H9 (cell line): ENCODE measurements at regions not wholly inside any gene's neighbourhood (a gene's known extent, or its start where the extent isn't known, plus 50 kb on each side); places are given as distances from the start of the nearest gene placed in this dataset.

Experiments used
- DNase-seq: peaks from one replicate; pipeline ENCODE4 v3.0.0-alpha.2; 2017
- H2AFZ ChIP-seq: one replicate; pipeline ENCODE4 v1.6.1; 2013; ENCODE audit warnings: mild to moderate bottlenecking, low read length, control low read depth, moderate library complexity
- H2AK5ac ChIP-seq: 2 replicates; pipeline ENCODE4 v1.6.1; 2013; ENCODE audit warnings: low read length, control low read depth, mixed read lengths; ENCODE audit not compliant: insufficient read length
- H2BK120ac ChIP-seq: one replicate; pipeline ENCODE4 v1.6.1; 2013; ENCODE audit warnings: low read depth, mild to moderate bottlenecking, low read length, control low read depth, inconsistent platforms; ENCODE audit not compliant: poor library complexity, severe bottlenecking
- H2BK12ac ChIP-seq: 2 replicates; pipeline ENCODE4 v1.6.1; 2013; ENCODE audit warnings: low read length, control low read depth, mixed read lengths, low read depth; ENCODE audit not compliant: insufficient read length
- H2BK15ac ChIP-seq: 2 replicates; pipeline ENCODE4 v1.6.1; 2013; ENCODE audit warnings: low read depth, low read length, control low read depth
- H2BK20ac ChIP-seq: one replicate; pipeline ENCODE4 v1.6.1; 2013; ENCODE audit warnings: low read depth, mild to moderate bottlenecking, low read length, control low read depth, inconsistent platforms; ENCODE audit not compliant: poor library complexity, severe bottlenecking
- H2BK5ac ChIP-seq: 2 replicates; pipeline ENCODE4 v1.6.1; 2013; ENCODE audit warnings: low read length, control low read depth, mixed read lengths; ENCODE audit not compliant: insufficient read length
- H3K14ac ChIP-seq: 2 replicates; pipeline ENCODE4 v1.6.1; 2013; ENCODE audit warnings: low read length, control low read depth; ENCODE audit not compliant: insufficient read depth
- H3K18ac ChIP-seq: 2 replicates; pipeline ENCODE4 v1.6.1; 2013; ENCODE audit warnings: low read depth, mild to moderate bottlenecking, mixed read lengths, low read length, control low read depth; ENCODE audit not compliant: insufficient read length
- H3K23ac ChIP-seq: 2 replicates; pipeline ENCODE4 v1.6.1; 2013; ENCODE audit warnings: low read length, control low read depth, mixed read lengths, low read depth; ENCODE audit not compliant: insufficient read length
- H3K23me2 ChIP-seq: 2 replicates; pipeline ENCODE4 v1.6.1; 2013; ENCODE audit warnings: low read depth, mild to moderate bottlenecking, mixed read lengths, low read length, control low read depth; ENCODE audit not compliant: insufficient read length, poor library complexity, severe bottlenecking
- H3K27ac ChIP-seq: 2 replicates; pipeline ENCODE4 v1.5.1; 2013; ENCODE audit warnings: low read length, control low read depth, mixed read lengths, low read depth; ENCODE audit not compliant: insufficient read length
- H3K27me3 ChIP-seq: 2 replicates; pipeline ENCODE4 v1.6.1; 2013; ENCODE audit warnings: low read length, control low read depth, inconsistent platforms; ENCODE audit not compliant: insufficient read depth
- H3K4ac ChIP-seq: 2 replicates; pipeline ENCODE4 v1.6.1; 2013; ENCODE audit warnings: low read depth, mild to moderate bottlenecking, control low read depth, inconsistent platforms, low read length, moderate library complexity
- H3K4me1 ChIP-seq: 2 replicates; pipeline ENCODE4 v1.6.1; 2013; ENCODE audit warnings: low read length, control low read depth, inconsistent platforms; ENCODE audit not compliant: insufficient read depth
- H3K4me2 ChIP-seq: 2 replicates; pipeline ENCODE4 v1.6.1; 2013; ENCODE audit warnings: low read length, control low read depth, mixed read lengths; ENCODE audit not compliant: insufficient read length, insufficient read depth
- H3K56ac ChIP-seq: 2 replicates; pipeline ENCODE4 v1.6.1; 2013; ENCODE audit warnings: low read depth, mild to moderate bottlenecking, mixed read lengths, low read length, control low read depth; ENCODE audit not compliant: insufficient read length
- H3K79me1 ChIP-seq: 2 replicates; pipeline ENCODE4 v1.6.1; 2013; ENCODE audit warnings: low read depth, mild to moderate bottlenecking, moderate library complexity, low read length, control low read depth, inconsistent platforms; ENCODE audit not compliant: insufficient read depth, poor library complexity, severe bottlenecking
- H3K79me2 ChIP-seq: 2 replicates; pipeline ENCODE4 v1.6.1; 2013; ENCODE audit warnings: low read length, control low read depth, inconsistent platforms; ENCODE audit not compliant: insufficient read depth
- H3K9ac ChIP-seq: 2 replicates; pipeline ENCODE4 v1.6.1; 2013; ENCODE audit warnings: low read length, control low read depth, mixed read lengths; ENCODE audit not compliant: insufficient read length; ENCODE audit errors: extremely low read depth
- H3K9me3 ChIP-seq: one replicate; pipeline ENCODE4 v1.6.1; 2013; ENCODE audit warnings: low read depth, low read length, inconsistent platforms; ENCODE audit not compliant: control insufficient read depth
- H3T11ph ChIP-seq: one replicate; pipeline ENCODE4 v1.6.1; 2013; ENCODE audit warnings: mild to moderate bottlenecking, low read length, control low read depth, inconsistent platforms
- H4K20me1 ChIP-seq: one replicate; pipeline ENCODE4 v1.6.1; 2013; ENCODE audit not compliant: control insufficient read depth, insufficient read length, insufficient read depth
- H4K5ac ChIP-seq: 2 replicates; pipeline ENCODE4 v1.6.1; 2013; ENCODE audit warnings: low read depth, mild to moderate bottlenecking, mixed read lengths, low read length, control low read depth; ENCODE audit not compliant: insufficient read length
- H4K8ac ChIP-seq: replicated peaks from 2 replicates; pipeline ENCODE4 v1.6.1; 2013; ENCODE audit warnings: low read length, control low read depth, mixed read lengths, low read depth; ENCODE audit not compliant: insufficient read length
- H4K91ac ChIP-seq: 2 replicates; pipeline ENCODE4 v1.6.1; 2013; ENCODE audit warnings: low read depth, mild to moderate bottlenecking, moderate library complexity, mixed read lengths, low read length, control low read depth; ENCODE audit not compliant: insufficient read length
- H3K27ac Mint-ChIP-seq, 3 experiments: 2 replicates in 2 of 3; 3 replicates in 1 of 3; pipeline ENCODE4 v1.8.0; 2020 to 2021; ENCODE audit warnings: mixed read lengths in 3 of 3, mild to moderate bottlenecking in 1 of 3, moderate library complexity in 1 of 3
- H3K27me3 Mint-ChIP-seq: 2 replicates; pipeline ENCODE4 v1.8.0; 2021; ENCODE audit warnings: low read depth, mild to moderate bottlenecking, moderate library complexity, mixed read lengths
- H3K36me3 Mint-ChIP-seq, 3 experiments: 2 replicates in 2 of 3; 3 replicates in 1 of 3; pipeline ENCODE4 v1.8.0; 2020 to 2021; ENCODE audit warnings: low read depth in 3 of 3, mixed read lengths in 3 of 3; ENCODE audit not compliant: insufficient read depth in 1 of 3
- H3K4me1 Mint-ChIP-seq, 2 experiments: 2 replicates each; pipeline ENCODE4 v1.8.0; 2020; ENCODE audit warnings: mixed read lengths in 2 of 2
- H3K4me3 Mint-ChIP-seq, 2 experiments: 2 replicates in 1 of 2; 3 replicates in 1 of 2; pipeline ENCODE4 v1.8.0; 2020 to 2021; ENCODE audit warnings: mild to moderate bottlenecking in 2 of 2, mixed read lengths in 2 of 2, moderate library complexity in 1 of 2
- H3K9me3 Mint-ChIP-seq, 2 experiments: 2 replicates in 1 of 2; 3 replicates in 1 of 2; pipeline ENCODE4 v1.8.0; 2020; ENCODE audit warnings: mild to moderate bottlenecking in 2 of 2, mixed read lengths in 2 of 2, moderate library complexity in 1 of 2
- TF ChIP-seq, protein P1 (sequence below): fragments of 200-600 bp; sonication (generic); conservative IDR thresholded peaks from 3 replicates; pipeline ENCODE4 v1.8.0; 2021; ENCODE audit warnings: antibody characterized with exemption, mild to moderate bottlenecking

DNA sequence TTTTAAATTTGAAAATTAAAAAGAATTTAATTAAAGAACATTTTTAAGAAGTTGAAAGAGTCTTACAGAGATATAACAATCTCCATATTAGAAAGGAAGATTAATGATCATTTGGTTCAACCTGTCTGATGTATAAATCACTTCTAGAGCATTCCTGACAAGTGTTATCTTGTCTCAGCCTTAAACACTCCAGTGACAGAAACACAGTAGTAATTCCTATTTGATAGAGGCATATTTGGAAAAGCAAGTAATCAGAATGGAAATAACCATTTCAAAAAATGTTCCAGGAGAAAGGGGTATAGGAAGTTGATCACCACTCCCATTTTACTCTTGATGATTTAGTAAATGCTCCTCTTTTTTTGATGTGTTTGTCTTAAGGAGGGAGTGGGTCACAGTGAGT, 213.1 kb upstream of the FAM3C start:
- no peaks in the 10 kb centered on the region for H3K4me1 ChIP-seq
- H3K27me3 Mint-ChIP-seq = no peaks in the 10 kb centered on the region
- no peak overlapping the region for H3K27ac Mint-ChIP-seq
- H2AFZ ChIP-seq = no peak overlapping the region
- no peaks in the 10 kb centered on the region for H3K9me3 ChIP-seq
- H4K5ac ChIP-seq = no peak overlapping the region
- H3K36me3 Mint-ChIP-seq = no peaks in the 10 kb centered on the region
- no peak overlapping the region for H3K4ac ChIP-seq
- H2AK5ac ChIP-seq = no peak overlapping the region
- no peak overlapping the region for H3T11ph ChIP-seq
- H2BK12ac ChIP-seq = no peak overlapping the region
- no peak overlapping the region for H2BK5ac ChIP-seq
- H2BK120ac ChIP-seq = no peak overlapping the region
- no peak for DNase-seq
- no peak overlapping the region for H3K56ac ChIP-seq
- no peak overlapping the region for H4K91ac ChIP-seq
- no peak overlapping the region for H3K4me2 ChIP-seq
- no peak overlapping the region for H3K4me3 Mint-ChIP-seq
- H3K4me1 Mint-ChIP-seq = peaks cover 5 to 7% of the 10 kb centered on the region in 2 experiments; a peak in 2 of 4 replicates
- no peak overlapping the region for H3K14ac ChIP-seq
- no peaks in the 10 kb centered on the region for H3K79me2 ChIP-seq
- H3K9me3 Mint-ChIP-seq = no peaks in the 10 kb centered on the region
- H2BK20ac ChIP-seq = no peak overlapping the region
- H3K9ac ChIP-seq = no peak overlapping the region
- TF ChIP-seq, protein P1, sequence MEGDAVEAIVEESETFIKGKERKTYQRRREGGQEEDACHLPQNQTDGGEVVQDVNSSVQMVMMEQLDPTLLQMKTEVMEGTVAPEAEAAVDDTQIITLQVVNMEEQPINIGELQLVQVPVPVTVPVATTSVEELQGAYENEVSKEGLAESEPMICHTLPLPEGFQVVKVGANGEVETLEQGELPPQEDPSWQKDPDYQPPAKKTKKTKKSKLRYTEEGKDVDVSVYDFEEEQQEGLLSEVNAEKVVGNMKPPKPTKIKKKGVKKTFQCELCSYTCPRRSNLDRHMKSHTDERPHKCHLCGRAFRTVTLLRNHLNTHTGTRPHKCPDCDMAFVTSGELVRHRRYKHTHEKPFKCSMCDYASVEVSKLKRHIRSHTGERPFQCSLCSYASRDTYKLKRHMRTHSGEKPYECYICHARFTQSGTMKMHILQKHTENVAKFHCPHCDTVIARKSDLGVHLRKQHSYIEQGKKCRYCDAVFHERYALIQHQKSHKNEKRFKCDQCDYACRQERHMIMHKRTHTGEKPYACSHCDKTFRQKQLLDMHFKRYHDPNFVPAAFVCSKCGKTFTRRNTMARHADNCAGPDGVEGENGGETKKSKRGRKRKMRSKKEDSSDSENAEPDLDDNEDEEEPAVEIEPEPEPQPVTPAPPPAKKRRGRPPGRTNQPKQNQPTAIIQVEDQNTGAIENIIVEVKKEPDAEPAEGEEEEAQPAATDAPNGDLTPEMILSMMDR = no peak
- H2BK15ac ChIP-seq = no peak overlapping the region
- H3K23ac ChIP-seq = no peak overlapping the region
- no peak overlapping the region for H4K8ac ChIP-seq
- H3K27ac ChIP-seq = no peak overlapping the region
- no peaks in the 10 kb centered on the region; the same call in 1 of the 2 replicates for H3K27me3 ChIP-seq
- H3K23me2 ChIP-seq = no peaks in the 10 kb centered on the region
- H4K20me1 ChIP-seq = no peaks in the 10 kb centered on the region
- H3K18ac ChIP-seq = no peak overlapping the region
- H3K79me1 ChIP-seq = no peaks in the 10 kb centered on the region
